ENCODE measurements at regions not wholly inside any gene's neighbourhood (a gene's known extent, or its start where the extent isn't known, plus 50 kb on each side); places are given as distances from the start of the nearest gene placed in this dataset.

DNA sequence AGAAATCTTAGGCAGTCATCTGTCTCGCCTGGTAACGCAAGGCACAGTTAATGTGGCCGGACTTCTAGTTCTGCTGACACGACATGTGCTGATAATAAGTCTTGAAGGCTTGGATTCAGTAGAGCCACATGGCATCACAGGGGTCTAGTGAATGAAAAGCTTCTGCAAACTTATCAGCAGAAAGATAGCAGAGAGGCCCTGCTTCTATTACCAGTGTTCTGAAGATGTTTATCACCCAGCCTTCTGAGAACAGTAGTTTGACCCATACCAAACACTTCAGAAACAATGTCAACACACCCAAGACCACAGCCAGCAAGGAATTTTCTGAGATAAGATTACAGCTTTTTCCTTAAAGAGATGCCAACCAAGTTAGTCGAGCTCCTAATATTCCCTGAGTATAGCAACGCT is 102.7 kb upstream of the UMPS start:
- Histone ChIP-seq H3K27ac (ENCODE audit: low read depth, low read length) (no peak overlapping the region), H3K27me3 (ENCODE audit: control insufficient read depth in 5 of 5, insufficient read depth in 4 of 5, low read length in 5 of 5) (no peaks in the 10 kb centered on the region), H3K4me3 (ENCODE audit: low read depth in 1 of 5, low read length in 5 of 5) (no peak overlapping the region), H3K4me1 (ENCODE audit: control insufficient read depth in 5 of 5, insufficient read depth in 5 of 5, low read length in 5 of 5) (no peaks in the 10 kb centered on the region), H3K36me3 (ENCODE audit: control insufficient read depth in 5 of 5, insufficient read depth in 5 of 5, low read length in 5 of 5) (peaks cover 0 to 5% (median 2%) of the 10 kb centered on the region in 5 donors), H3K9ac (ENCODE audit: low read length in 5 of 5) (no peak overlapping the region), H3K9me3 (ENCODE audit: control insufficient read depth in 5 of 5, low read length in 5 of 5) (no peaks in the 10 kb centered on the region)

DNA sequence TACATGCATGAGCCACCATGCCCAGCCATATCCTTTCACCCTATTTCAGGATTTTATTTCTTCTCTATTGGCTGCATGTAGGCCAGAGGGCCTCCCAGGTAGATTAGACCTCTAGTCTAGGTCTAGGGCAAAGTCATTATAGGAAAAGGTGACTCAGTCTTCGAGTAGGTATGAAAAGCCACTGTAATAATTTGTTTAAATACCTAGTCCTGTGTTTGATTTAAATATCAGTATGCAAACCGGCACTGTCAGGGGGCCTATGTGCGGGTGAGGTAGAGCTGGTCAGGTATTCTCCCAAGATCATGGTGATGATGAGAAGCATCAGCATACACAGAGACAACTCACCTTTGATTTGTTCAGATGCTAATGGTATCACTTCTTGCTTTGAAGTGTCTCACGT is 101.4 kb upstream of the UMPS start:
- H3K4me3 ChIP-seq (ENCODE audit: low read depth in 1 of 5, low read length in 5 of 5): no peak overlapping the region
- H3K9ac ChIP-seq (ENCODE audit: low read length in 5 of 5): no peak overlapping the region
- no peak overlapping the region for H3K27ac ChIP-seq (ENCODE audit: low read depth, low read length)
- H3K27me3 ChIP-seq (ENCODE audit: control insufficient read depth in 5 of 5, insufficient read depth in 4 of 5, low read length in 5 of 5): no peaks in the 10 kb centered on the region
- H3K36me3 ChIP-seq (ENCODE audit: control insufficient read depth in 5 of 5, insufficient read depth in 5 of 5, low read length in 5 of 5): peaks cover 0 to 15% (median 7%) of the 10 kb centered on the region in 5 donors
- H3K4me1 ChIP-seq (ENCODE audit: control insufficient read depth in 5 of 5, insufficient read depth in 5 of 5, low read length in 5 of 5): no peaks in the 10 kb centered on the region
- H3K9me3 ChIP-seq (ENCODE audit: control insufficient read depth in 5 of 5, low read length in 5 of 5): no peaks in the 10 kb centered on the region

DNA sequence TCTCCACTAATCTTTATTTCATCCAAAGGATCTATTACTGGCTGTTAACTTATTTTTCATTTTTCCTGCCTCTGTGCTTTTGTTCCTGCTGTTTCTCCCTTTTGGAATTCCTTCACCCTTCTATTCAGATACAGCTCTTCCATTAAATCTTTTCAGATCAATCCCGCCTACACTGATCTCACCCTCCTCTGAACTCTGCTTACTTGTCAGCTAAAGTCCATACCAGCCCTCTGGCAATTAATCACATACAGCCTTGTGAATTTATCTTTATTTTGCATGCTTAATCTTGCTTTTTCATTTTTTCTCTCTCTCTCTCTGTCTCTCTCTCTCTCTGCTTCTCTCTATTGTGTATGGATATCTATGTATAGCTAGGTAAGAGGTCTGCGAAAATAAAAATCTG is 100.8 kb upstream of the UMPS start:
- H3K9ac ChIP-seq (ENCODE audit: low read length in 5 of 5): no peak overlapping the region
- peaks cover 0 to 20% (median 13%) of the 10 kb centered on the region in 5 donors for H3K36me3 ChIP-seq (ENCODE audit: control insufficient read depth in 5 of 5, insufficient read depth in 5 of 5, low read length in 5 of 5)
- no peak overlapping the region for H3K4me3 ChIP-seq (ENCODE audit: low read depth in 1 of 5, low read length in 5 of 5)
- H3K27me3 ChIP-seq (ENCODE audit: control insufficient read depth in 5 of 5, insufficient read depth in 4 of 5, low read length in 5 of 5): no peaks in the 10 kb centered on the region
- H3K9me3 ChIP-seq (ENCODE audit: control insufficient read depth in 5 of 5, low read length in 5 of 5): no peaks in the 10 kb centered on the region
- H3K4me1 ChIP-seq (ENCODE audit: control insufficient read depth in 5 of 5, insufficient read depth in 5 of 5, low read length in 5 of 5): no peaks in the 10 kb centered on the region
- H3K27ac ChIP-seq (ENCODE audit: low read depth, low read length): no peak overlapping the region

DNA sequence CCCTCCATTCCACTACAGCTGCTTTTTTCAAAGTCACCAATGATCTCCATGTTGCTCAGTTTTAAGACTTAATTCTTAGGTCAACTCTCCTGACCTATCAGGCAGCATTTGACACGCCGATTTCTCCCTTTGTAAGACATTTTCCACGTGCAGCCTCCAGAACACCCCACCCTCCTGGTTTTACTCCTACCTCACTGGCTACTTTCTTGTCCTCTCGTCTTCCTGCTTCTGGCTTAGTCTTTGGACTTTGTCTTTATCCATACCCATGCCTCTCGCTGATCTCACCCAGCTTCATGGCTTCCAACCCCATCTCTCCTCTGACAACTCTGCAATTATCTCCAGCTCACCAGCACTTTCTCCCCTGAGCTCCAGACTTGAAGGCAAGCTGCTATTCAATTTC is 99.3 kb upstream of the UMPS start:
- H3K27me3 ChIP-seq (ENCODE audit: control insufficient read depth in 5 of 5, insufficient read depth in 4 of 5, low read length in 5 of 5): no peaks in the 10 kb centered on the region
- H3K9me3 ChIP-seq (ENCODE audit: control insufficient read depth in 5 of 5, low read length in 5 of 5): no peaks in the 10 kb centered on the region
- no peak overlapping the region for H3K9ac ChIP-seq (ENCODE audit: low read length in 5 of 5)
- peaks cover 0 to 25% (median 20%) of the 10 kb centered on the region in 5 donors for H3K36me3 ChIP-seq (ENCODE audit: control insufficient read depth in 5 of 5, insufficient read depth in 5 of 5, low read length in 5 of 5)
- H3K4me1 ChIP-seq (ENCODE audit: control insufficient read depth in 5 of 5, insufficient read depth in 5 of 5, low read length in 5 of 5): no peaks in the 10 kb centered on the region
- H3K4me3 ChIP-seq (ENCODE audit: low read depth in 1 of 5, low read length in 5 of 5): no peak overlapping the region
- H3K27ac ChIP-seq (ENCODE audit: low read depth, low read length): no peak overlapping the region

DNA sequence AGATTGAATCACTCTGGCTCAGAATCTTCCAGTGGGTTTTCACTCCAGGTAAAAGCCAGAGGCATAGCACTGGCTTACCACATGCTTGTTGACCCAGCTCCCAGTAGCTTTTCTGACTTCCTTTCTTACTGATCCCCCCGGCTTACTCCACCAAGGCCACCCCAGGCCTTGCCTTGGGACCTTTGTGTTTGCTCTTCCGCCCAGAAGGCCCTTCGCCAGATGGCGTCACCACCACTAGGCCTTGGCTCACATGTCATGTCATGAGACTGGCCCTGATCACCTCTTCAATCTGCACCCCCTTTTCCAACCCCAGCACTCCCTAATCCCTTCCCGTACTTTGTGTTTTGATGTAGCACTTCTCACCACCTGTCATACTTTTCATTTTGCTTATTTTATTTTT is 98.5 kb upstream of the UMPS start:
- no peak overlapping the region for H3K4me3 ChIP-seq (ENCODE audit: low read depth in 1 of 5, low read length in 5 of 5)
- no peak overlapping the region for H3K27ac ChIP-seq (ENCODE audit: low read depth, low read length)

DNA sequence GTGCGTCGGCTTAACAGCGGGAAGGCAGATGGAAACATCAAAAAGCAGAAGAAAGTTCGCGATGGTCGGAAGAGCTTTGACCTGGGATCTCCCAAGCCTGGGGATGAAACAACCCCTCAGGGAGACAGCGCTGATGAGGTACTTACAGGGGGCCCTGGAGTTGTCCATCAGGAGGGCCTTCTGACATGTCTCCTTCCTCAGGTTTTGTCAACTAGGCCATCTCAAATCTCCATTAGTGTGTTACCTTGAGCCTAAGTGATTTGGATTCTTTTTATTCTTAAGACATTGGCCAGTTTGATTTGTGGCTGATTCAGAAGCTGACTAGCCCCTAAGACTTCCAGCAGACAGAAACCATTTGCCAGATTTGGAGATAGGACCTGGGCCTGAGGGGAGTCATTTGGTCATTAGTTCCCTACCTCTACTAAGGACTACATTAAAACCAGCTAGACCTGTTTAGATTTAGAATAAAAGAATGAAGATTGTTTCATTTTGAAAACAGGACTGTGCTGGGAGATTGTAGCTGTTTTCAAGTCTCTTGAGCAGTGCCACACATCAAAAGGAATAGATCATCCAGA is 97.6 kb upstream of the UMPS start:
- peaks cover 0 to 28% (median 20%) of the 10 kb centered on the region in 5 donors for H3K36me3 ChIP-seq (ENCODE audit: control insufficient read depth in 5 of 5, insufficient read depth in 5 of 5, low read length in 5 of 5)
- no peak overlapping the region for H3K4me3 ChIP-seq (ENCODE audit: low read depth in 1 of 5, low read length in 5 of 5)
- no peaks in the 10 kb centered on the region for H3K27me3 ChIP-seq (ENCODE audit: control insufficient read depth in 5 of 5, insufficient read depth in 4 of 5, low read length in 5 of 5)
- H3K9me3 ChIP-seq (ENCODE audit: control insufficient read depth in 5 of 5, low read length in 5 of 5): no peaks in the 10 kb centered on the region
- no peaks in the 10 kb centered on the region for H3K4me1 ChIP-seq (ENCODE audit: control insufficient read depth in 5 of 5, insufficient read depth in 5 of 5, low read length in 5 of 5)
- no peak overlapping the region for H3K9ac ChIP-seq (ENCODE audit: low read length in 5 of 5)
- H3K27ac ChIP-seq (ENCODE audit: low read depth, low read length): no peak overlapping the region

More for the DNA sequence above, 98.5 kb upstream of the UMPS start:
- Histone ChIP-seq H3K4me1 (ENCODE audit: control insufficient read depth in 5 of 5, insufficient read depth in 5 of 5, low read length in 5 of 5) (no peaks in the 10 kb centered on the region), H3K27me3 (ENCODE audit: control insufficient read depth in 5 of 5, insufficient read depth in 4 of 5, low read length in 5 of 5) (no peaks in the 10 kb centered on the region), H3K9me3 (ENCODE audit: control insufficient read depth in 5 of 5, low read length in 5 of 5) (no peaks in the 10 kb centered on the region), H3K9ac (ENCODE audit: low read length in 5 of 5) (no peak overlapping the region), H3K36me3 (ENCODE audit: control insufficient read depth in 5 of 5, insufficient read depth in 5 of 5, low read length in 5 of 5) (peaks cover 0 to 25% (median 20%) of the 10 kb centered on the region in 5 donors)

DNA sequence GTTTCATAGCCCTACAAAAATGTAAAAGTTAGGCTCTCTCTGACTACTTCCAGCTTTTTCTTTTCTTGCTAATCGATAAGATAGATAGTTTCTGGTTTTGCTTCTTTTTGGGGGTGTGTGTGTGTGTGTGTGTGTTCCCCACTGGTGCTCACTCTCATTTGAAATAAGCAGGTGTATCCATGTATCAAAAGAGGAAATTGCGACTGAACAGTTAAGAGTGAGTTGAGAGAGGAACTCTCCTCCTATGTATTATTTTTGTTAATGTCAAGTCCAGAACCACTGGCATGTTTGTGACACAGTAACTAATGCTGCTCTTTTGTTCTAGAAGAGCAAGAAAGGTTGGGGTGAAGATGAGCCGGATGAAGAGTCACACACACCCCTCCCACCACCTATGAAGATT is 96.7 kb upstream of the UMPS start:
- H3K4me3 ChIP-seq (ENCODE audit: low read depth in 1 of 5, low read length in 5 of 5): no peak overlapping the region
- H3K36me3 ChIP-seq (ENCODE audit: control insufficient read depth in 5 of 5, insufficient read depth in 5 of 5, low read length in 5 of 5): peaks cover 0 to 28% (median 20%) of the 10 kb centered on the region in 5 donors
- no peaks in the 10 kb centered on the region for H3K9me3 ChIP-seq (ENCODE audit: control insufficient read depth in 5 of 5, low read length in 5 of 5)
- H3K9ac ChIP-seq (ENCODE audit: low read length in 5 of 5): no peak overlapping the region
- no peak overlapping the region for H3K27ac ChIP-seq (ENCODE audit: low read depth, low read length)
- H3K27me3 ChIP-seq (ENCODE audit: control insufficient read depth in 5 of 5, insufficient read depth in 4 of 5, low read length in 5 of 5): no peaks in the 10 kb centered on the region
- no peaks in the 10 kb centered on the region for H3K4me1 ChIP-seq (ENCODE audit: control insufficient read depth in 5 of 5, insufficient read depth in 5 of 5, low read length in 5 of 5)

DNA sequence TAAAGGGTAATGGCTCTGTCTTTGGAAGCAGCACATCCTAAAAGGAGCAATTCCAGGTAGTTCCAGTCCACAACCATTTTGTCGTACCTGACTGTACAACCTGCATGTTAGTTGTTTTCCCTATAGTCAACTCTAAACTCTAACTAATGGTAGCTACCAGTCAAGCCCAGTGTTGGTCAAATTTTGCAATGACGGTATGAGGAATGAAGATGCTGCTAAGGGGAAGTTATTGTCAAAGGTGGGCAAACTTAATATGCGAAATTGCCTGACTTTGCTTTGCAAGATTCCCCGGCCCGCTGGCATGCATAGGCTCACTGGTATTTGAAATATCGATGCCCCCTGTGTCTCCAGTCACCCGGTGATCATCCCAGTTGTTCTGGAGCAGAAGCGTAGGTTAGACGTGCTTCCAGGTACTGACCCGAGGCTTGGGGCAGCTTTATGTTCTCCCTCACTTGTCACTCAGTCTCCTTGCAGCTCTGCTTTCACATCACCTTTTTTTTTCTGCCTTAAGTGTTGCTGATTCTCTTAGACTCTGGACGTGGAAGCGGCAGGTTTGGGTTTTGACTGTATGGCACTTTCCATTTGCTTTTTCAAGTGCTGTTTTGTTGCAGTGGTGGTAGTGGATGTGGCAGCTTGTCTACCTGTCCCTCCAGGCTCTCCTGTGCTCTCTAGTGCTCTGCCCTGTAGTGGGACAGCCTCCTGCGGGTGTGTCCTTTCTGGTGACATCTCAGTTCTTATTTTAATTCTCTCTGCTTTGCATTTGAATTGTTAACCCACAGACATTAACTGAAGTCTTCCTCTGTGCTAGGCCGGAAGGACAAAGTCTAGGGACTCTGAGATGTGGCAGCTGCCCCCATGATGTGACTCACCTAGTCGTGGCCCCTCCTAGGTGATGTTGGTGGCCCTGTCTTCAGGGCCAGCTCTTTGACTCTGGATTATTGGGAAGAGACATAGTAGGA is 95.8 kb upstream of the UMPS start:
- H3K9ac ChIP-seq (ENCODE audit: low read length in 5 of 5): no peak overlapping the region
- no peaks in the 10 kb centered on the region for H3K27me3 ChIP-seq (ENCODE audit: control insufficient read depth in 5 of 5, insufficient read depth in 4 of 5, low read length in 5 of 5)
- H3K4me3 ChIP-seq (ENCODE audit: low read depth in 1 of 5, low read length in 5 of 5): no peak overlapping the region
- H3K9me3 ChIP-seq (ENCODE audit: control insufficient read depth in 5 of 5, low read length in 5 of 5): no peaks in the 10 kb centered on the region
- peaks cover 0 to 28% (median 20%) of the 10 kb centered on the region in 5 donors for H3K36me3 ChIP-seq (ENCODE audit: control insufficient read depth in 5 of 5, insufficient read depth in 5 of 5, low read length in 5 of 5)
- no peak overlapping the region for H3K27ac ChIP-seq (ENCODE audit: low read depth, low read length)
- H3K4me1 ChIP-seq (ENCODE audit: control insufficient read depth in 5 of 5, insufficient read depth in 5 of 5, low read length in 5 of 5): no peaks in the 10 kb centered on the region

DNA sequence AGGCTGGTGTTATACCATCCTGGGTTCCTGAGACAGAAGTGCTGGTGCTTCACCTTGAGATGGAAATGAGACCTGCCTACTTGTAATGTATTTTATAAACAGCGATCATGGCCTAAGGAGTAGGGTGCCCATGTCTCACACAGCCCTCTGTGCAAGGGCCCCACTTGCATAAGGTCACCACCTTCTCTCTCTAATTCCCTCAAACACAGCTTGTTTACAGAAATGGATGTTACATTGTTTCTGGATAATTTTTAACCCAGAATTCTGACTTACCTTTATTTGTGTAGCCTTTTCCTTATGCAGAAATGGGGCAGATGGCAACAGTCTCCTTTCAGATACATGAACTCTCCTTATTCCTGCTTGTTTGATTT is 95.1 kb upstream of the UMPS start:
- peaks cover 0 to 28% (median 20%) of the 10 kb centered on the region in 5 donors for H3K36me3 ChIP-seq (ENCODE audit: control insufficient read depth in 5 of 5, insufficient read depth in 5 of 5, low read length in 5 of 5)
- no peak overlapping the region for H3K9ac ChIP-seq (ENCODE audit: low read length in 5 of 5)
- no peaks in the 10 kb centered on the region for H3K27me3 ChIP-seq (ENCODE audit: control insufficient read depth in 5 of 5, insufficient read depth in 4 of 5, low read length in 5 of 5)
- H3K27ac ChIP-seq (ENCODE audit: low read depth, low read length): no peak overlapping the region
- no peak overlapping the region for H3K4me3 ChIP-seq (ENCODE audit: low read depth in 1 of 5, low read length in 5 of 5)
- no peaks in the 10 kb centered on the region for H3K4me1 ChIP-seq (ENCODE audit: control insufficient read depth in 5 of 5, insufficient read depth in 5 of 5, low read length in 5 of 5)
- H3K9me3 ChIP-seq (ENCODE audit: control insufficient read depth in 5 of 5, low read length in 5 of 5): no peaks in the 10 kb centered on the region

DNA sequence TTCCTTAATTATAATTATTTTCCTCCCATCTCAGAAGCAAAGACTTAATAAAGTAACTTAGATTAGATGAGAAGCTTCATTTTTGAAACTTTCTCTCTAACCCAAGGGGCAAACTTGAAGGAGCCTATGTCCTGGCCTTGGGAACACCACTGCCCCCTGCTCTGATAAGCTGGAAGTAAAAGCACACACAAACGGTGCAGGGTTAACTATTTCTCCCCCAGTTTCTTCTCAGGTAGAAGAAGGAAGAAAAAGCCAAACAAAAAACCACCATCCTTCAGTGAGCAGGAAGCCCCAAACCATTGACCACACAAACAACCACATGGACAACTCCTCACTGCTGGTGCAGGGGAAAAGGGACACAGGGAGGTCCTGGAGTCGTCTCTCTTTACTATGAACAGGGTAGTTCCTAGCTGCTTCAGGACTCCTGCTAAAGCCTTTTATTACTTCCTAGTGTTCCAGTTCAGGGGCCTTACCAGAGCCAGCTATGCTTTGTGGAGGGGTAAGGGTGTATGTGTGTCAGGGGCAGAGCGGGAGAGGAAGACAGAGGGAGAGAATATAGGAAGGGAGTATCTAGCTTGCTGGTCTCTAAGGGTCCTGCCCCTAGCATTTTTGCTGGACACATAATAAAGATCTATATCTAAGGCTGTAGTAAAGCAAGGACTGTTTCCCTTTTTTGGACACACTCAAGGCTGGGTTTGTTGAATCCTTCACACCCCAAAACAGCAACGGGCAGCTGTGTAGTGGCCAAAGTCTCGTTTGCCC is 94.0 kb upstream of the UMPS start:
- Histone ChIP-seq H3K36me3 (ENCODE audit: control insufficient read depth in 5 of 5, insufficient read depth in 5 of 5, low read length in 5 of 5) (peaks cover 0 to 28% (median 20%) of the 10 kb centered on the region in 5 donors), H3K27me3 (ENCODE audit: control insufficient read depth in 5 of 5, insufficient read depth in 4 of 5, low read length in 5 of 5) (no peaks in the 10 kb centered on the region), H3K9ac (ENCODE audit: low read length in 5 of 5) (no peak overlapping the region), H3K9me3 (ENCODE audit: control insufficient read depth in 5 of 5, low read length in 5 of 5) (no peaks in the 10 kb centered on the region), H3K27ac (ENCODE audit: low read depth, low read length) (no peak overlapping the region), H3K4me1 (ENCODE audit: control insufficient read depth in 5 of 5, insufficient read depth in 5 of 5, low read length in 5 of 5) (no peaks in the 10 kb centered on the region), H3K4me3 (ENCODE audit: low read depth in 1 of 5, low read length in 5 of 5) (no peak overlapping the region)
